ENCODE measurements at regions not wholly inside any gene's neighbourhood (a gene's known extent, or its start where the extent isn't known, plus 50 kb on each side); places are given as distances from the start of the nearest gene placed in this dataset.

DNA sequence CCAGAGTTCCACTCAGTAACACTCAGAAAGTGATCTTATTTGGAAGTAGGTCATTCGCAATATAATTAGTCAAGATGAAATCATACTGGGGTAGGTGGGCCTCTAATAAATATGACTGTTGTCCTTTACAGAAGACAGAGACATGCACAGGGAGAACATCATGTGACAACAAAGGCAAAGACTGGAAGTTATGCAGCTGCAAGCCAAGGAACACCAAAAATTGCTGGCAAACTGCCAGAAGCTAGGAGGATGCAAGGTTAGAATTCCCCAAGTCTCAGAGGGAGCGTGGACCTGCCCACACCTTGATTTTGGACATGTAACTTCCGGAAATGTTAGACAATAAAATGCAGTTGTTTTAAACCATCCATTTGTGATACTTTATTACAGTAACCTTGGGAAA, 471.5 kb upstream of the AGTR1 start:
- no peak for DNase-seq (ENCODE audit: low read depth)

DNA sequence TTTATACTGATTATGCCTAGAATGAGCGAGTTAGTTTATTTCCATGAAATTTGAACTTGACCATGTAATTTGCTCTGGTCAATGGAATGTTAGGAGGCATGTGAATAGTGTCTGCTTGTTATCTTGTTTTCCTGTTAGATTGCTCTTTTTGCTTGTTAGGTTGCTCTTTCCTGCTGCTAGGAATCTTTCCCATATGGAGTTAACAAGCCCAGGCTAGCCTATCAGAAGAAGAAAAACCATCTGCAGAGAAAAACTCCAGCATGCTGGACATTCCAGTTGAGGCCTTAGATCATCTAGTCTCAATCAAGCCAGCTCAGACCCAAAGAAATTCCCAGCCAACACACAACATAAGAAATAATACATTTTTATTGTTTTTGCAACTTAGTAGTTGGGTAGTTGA, 470.2 kb upstream of the AGTR1 start:
- no peak for DNase-seq (ENCODE audit: low read depth)

DNA sequence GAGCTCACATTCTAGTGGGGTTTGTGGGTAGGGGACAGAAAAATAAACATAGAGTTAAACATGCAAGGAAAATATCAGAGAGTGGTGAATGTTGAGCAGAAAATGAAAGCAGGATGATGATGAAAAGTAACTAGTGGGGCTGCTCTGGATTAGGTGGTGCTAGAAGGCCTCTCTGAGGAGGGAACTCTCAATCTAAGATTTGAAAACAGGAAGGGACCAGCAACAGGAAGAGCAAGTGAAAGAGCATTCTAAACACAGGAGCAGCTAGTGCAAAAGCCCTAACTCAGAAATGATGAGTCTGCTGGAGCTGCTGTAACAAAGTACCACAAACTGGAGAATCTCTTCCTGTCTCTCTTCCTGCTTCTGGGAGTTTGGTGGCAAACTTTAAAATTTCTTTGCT, 468.6 kb upstream of the AGTR1 start:
- DNase-seq (ENCODE audit: low read depth) = no peak

DNA sequence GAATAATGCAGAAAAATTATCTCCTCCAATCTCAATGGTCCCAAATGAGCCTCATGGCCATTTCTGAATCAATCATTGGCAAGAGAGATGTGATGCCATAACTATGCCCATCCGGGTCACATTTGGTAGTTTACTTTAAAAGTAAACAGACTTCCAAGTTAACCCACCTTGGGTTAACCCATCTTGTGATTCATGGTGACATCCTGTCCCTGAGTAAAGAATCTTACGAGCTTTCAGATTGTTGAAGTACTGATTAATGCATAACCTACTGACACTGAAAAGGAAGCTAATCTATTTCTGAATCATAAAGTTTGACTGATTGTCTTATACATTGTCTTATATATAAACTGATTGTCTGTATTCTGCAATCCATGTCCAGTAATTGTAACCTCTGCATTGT, 467.2 kb upstream of the AGTR1 start:
- peak; percentile 34 for DNase-seq (ENCODE audit: low read depth)

DNA sequence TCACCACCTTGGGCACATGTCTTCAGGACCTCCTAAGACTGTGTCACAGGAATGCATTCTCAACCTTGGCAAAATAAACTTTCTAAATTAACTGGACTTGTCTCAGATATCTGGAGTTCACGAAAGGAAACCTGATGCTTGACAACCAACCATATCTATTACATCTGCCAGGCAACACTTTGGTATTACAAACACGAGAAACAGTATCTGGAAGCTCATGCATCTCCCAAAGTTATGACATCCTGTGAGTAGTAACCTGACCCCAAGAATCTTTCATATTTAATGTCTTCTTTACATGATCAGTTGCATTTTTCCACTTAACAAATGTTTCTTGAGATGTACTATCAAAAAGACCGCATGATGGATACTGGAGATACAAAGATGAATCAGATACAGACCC, 465.3 kb upstream of the AGTR1 start:
- DNase-seq (ENCODE audit: low read depth) = no peak

DNA sequence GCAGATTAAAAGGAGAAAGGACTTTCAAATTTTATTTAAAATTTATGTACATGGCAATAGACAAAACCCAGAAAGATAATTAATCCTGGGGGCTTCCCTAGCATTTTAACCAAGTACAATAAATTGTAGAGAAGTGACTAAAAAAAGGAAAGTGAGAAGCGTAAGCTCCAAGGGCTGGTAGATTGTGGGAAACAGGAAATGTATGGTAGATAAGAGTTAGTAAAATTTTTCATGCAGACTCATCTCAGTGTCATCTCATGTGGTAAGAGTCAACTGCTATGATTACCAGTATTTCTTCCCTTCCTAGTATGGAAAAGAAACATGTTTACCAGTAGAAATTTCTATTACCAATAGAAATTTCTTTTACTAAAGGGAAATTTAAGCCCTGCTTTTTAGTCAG, 464.3 kb upstream of the AGTR1 start:
- peak; percentile 51 for DNase-seq (ENCODE audit: low read depth)

DNA sequence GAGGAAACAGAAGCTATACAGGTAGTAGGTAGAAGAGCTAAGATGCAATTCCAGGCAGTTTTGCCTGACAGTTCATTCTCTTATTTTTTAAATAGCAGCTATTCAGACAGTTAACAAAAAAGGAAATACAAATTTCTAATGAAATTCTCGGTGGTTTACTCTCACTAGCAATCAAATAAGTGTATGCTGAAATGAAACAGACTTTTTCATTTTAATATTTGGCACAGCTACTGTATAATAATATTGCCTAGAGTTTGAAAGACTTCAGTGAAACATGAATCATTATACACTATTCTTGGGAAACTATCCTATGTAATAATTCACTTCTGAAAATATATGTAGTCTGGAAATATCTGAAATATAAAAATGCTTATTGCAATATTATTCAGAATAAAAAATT, 463.2 kb upstream of the AGTR1 start:
- no peak for DNase-seq (ENCODE audit: low read depth)

DNA sequence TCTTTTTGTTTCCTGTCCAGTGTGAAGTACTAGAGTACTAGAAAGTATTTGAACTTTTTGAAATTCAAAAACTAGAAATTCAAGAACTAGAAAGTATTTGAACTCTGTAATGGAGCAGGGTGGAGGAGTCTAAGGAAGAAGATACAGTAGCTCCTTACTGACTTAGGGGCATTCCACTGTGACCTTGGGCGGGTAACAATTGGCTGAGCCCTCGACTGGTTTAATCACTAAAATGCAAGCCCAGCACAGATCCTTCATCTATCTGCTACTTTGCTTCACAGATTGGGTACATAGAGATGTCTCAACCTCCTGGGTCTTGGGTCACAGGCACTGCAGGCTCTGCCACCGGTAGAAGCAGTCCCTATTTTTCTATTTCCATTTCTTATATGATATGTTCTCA, 462.1 kb upstream of the AGTR1 start:
- DNase-seq (ENCODE audit: low read depth) = no peak

DNA sequence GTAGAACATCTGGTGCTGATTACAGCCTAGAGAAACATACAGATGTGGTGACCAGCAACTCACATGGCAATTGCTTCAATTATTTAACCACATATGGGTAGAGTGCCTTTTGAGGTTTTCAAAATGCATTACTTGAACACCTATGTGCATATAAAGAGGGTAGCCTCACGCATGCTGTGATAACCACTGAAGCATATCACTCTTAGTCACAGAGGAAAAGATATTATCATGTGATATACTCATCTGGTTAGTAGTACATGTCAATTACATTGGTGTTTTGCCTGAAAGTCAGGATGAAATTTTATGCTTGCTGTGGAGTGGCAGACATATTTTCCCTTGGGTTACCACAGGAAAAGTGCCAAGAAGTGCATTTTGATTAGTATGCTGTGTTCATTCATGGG, 459.3 kb upstream of the AGTR1 start:
- DNase-seq (ENCODE audit: low read depth) = peak; percentile 46

DNA sequence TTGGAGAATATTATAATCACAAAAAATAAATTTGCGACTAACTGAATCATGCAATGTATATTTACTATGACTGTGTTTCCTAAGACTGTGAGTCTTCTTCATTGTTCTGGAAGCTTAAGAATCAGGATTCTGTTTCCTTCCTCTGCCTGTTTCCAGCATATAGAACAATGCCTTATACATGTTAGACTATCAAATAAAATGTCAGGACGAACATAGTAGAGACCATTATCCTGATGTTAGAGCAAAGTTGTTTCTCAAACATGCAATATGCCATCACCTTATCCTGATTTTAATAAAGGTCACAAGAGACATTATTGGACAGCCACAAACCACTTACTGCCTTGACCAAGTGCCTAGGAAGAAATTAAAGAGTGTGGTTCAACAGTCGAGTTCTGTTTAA, 457.4 kb upstream of the AGTR1 start:
- no peak for DNase-seq (ENCODE audit: low read depth)

DNA sequence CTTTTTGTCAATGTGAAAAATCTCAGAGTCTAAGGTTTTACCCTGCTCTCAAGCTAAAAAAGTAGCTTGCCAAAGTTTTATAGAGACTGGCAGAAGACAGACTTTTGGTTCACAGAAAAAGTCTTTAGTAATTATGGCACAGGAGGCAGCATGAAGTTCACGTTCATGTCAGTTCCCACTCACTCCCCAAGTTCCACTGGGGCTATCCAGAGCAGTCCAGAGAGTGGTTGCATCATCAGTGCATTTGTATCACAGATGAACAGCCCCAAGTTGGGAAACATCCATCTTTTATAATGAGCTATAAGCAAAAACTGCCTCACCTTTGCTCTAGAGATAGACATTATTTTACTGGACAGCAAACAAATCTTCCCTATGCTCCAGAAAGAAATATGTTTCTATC, 454.1 kb upstream of the AGTR1 start:
- no peak for DNase-seq (ENCODE audit: low read depth)

DNA sequence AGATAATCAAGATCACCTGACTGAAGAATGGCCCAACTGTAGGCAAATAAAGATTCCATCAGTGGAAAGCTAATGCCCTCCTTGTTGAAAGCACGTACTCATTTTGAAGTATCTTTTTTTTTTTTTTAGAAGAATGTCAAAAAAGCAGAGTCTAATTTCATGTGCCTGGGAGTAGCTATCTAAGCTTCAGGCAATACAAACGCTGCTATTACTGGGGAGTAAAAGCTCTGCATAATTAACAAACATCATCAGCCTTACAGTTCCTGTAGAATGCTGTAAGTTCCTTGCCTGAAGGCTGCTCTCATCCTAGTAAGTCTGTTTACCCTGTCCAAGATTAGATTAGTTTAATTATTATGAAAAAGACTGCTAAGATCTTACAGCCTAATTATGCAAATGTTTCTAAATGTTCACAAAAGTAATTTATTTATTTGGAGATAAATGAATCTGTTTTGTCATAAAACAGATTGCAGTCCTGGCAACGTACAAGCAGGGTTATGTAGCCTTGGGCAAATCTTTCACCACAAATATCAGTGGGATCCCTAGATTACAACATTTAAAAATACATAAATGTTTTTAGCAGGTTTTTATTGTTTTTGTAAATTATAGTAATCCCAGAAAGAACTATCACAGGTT, 451.3 kb upstream of the AGTR1 start:
- DNase-seq (ENCODE audit: low read depth) = no peak

DNA sequence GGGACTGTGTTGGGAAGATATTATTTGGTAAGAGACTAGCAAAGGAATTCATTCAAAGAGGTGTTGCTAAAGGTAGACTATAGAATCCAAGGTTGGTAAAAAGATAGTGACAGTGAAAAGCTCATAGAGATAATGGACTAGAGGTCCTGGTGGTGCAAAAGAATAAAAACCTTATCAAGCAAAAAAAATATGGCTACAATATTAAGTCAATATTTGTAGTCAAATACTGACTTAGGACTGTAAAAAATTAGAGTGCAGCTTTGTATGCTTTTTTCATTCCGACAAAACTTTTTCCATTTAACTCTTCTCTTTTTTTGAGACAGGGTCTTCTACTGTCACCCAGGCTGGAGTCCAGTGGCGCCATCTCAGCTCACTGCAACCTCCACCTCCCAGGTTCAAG, 444.0 kb upstream of the AGTR1 start:
- DNase-seq (ENCODE audit: low read depth) = no peak

DNA sequence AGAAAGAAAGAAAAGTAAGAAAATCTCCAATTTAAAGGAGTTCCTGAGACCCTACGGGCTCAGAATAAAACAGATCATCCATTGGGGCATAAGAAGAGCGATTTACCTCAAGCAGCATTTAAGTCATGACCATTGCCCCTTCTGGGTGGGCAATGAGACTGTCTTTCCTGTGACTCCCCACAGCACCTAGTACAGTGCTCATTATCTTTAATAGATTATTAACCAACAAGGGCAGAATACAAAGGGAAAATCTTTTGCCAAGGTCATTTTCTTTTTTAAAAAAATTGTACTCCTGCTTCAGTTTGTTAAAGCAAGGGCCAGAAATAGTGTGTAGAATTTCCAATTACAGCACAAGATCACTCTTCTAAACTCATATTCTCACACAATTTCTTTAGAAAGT, 443.3 kb upstream of the AGTR1 start:
- no peak for DNase-seq (ENCODE audit: low read depth)

DNA sequence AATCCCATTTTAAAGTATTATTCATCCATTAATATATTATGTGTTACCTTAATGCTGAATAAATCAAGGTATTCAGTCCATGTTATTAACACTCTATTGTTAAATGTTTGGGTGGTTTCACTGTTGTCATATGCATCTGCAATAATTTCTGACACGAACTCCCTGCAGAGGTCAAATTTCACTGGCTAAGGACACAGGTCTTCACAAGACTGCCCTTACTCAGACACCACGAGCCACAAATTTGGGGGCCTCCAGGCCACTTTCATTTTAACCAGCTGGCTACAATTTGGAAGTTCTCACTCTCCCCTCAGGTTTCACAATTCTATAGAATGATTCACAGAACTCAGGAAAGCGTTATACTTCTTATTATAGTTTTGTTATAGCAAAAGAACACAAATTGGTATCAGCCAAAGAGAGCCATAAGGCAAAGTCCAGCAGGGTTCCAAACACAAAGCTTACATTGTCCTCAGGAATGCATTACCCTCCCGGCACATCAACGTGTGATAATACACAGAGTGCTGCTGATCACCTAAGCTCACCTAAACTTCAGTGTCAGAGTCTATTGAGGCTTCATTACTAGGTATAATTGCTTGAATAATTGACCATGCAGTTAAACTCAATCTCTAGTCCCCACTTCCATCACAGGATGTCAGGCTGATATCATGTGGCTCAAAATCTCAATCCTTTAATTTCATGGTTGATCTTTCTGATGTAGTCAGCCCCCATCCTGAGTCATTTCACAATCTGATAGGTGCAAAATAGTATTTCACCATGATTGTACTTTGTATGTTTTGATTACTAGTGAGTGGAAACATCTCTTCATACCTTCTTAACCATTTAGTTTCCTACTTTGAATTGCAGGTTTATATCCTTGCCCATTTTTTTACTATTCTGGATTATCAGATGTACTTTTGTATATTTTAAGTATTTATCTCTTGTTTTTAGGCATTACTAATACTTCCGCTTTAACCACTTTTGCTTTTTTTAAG, 441.4 kb upstream of the AGTR1 start:
- no peak for DNase-seq (ENCODE audit: low read depth)

DNA sequence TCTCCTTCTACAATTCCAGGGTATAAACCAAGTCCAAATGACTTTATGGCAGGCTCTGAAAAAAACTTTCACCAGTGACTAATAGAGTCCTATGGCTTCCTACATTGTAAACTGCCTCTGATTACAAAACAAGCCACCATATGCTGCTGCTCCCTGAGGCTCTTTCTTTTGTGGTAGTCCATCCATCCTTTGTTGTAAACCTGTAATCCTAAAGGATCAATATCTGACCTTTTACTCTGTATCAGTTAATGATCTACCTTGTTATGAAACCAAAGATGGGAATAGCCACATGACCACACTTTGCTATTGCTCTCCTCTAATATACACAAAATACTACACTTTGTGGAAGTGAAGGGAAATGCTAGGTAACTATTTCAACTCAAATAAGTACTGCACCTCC, 434.7 kb upstream of the AGTR1 start:
- no peak for DNase-seq (ENCODE audit: low read depth)

DNA sequence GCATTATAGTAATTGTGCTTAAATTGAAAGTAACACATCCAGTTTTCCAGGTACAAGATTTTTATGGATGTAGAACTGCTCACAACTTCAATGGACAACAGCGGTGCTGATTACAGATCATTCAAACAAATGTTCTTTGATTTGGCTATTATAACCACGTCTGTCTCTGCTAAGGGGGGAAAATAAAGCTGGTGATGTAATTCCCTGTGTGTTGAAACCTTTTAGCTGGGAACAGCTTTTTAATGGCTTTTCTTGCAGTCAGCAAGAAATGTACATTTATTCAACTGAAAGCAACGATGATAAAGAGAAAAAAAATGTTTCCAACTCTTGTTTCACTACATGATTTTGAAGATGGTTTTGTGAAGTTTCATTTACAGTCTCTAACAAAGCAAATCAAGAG, 431.9 kb upstream of the AGTR1 start:
- DNase-seq (ENCODE audit: low read depth) = no peak

DNA sequence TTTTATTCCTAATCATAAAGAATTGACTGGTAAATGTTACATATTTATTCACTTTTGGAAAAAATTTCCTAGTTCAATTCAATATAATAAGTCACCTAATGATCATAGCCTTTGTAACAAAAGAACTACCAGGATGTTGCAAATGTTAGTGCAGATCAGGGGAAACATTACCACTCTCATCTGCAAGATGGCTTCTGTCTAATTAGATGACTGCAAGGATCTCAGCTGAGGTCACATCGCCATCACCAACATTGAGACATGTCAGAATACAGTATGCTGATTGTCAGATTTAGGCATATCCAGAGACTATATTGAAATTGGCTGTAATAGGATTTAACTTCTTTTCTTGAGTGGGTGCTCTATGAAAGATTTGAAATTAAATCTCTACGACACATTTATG, 431.4 kb upstream of the AGTR1 start:
- DNase-seq (ENCODE audit: low read depth) = no peak

DNA sequence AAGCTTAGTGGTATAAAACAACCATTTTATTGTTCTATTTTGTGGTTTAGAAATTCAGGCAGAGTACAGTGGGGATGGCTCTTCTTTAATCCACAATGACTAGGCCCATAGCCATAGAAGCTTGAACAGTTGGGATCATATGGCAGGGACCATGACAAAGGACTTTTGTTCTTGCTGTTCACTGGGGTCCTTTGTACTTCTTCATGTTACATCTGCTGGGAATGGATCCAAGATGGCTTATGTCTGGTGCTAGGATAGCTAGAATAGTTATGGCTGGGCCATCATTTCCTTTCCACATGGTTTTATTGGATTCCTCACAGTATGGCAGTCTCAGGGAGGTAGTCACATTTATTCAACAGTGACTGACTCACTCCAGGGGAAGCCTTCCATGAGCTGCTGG, 427.9 kb upstream of the AGTR1 start:
- peak; percentile 2 for DNase-seq (ENCODE audit: low read depth)

DNA sequence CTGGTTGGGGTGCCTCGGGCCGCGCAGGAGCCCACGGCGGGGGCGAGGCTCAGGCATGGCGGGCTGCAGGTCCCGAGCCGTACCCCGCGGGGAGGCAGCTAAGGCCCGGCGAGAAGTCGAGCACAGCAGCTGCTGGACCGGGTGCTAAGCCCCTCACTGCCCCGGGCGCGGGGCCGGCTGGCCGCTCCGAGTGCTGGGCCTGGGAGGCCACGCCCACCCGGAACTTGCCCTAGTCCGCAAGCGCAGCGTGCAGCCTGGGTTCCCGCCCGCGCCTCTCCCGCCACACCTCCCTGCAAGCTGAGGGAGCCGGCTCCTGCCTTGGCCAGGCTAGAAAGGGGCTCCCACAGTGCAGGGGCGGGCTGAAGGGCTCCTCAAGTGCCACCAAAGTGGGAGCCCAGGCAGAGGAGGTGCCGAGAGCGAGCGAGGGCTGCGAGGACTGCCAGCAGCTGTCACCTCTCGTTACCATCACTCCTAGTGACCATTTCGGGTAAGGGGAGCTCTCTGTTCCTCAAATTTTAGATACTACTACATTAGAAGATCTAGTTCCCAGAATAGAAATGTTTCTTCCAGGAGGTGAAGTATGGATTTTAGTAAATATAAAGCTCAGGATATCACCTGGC, 417.0 kb upstream of the AGTR1 start:
- no peak for DNase-seq (ENCODE audit: low read depth)

DNA sequence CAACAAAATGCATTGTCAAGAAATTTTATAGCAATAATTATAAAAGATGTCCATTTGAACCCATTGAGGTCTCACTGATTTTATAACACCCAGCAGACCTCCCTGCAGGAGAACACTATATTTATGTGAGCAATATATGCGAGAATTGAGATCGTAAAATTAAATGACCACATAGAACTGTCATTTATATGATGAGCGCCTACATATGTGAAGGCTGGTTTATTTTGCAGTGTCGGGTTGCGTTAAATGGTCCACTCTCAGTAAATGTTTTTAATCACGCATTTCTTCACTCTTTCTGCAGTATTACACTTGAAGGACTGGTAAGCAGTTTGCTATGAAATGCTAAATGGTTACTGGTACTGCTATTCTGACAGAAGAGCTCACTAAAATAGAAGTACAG, 408.5 kb upstream of the AGTR1 start:
- no peak for DNase-seq (ENCODE audit: low read depth)

DNA sequence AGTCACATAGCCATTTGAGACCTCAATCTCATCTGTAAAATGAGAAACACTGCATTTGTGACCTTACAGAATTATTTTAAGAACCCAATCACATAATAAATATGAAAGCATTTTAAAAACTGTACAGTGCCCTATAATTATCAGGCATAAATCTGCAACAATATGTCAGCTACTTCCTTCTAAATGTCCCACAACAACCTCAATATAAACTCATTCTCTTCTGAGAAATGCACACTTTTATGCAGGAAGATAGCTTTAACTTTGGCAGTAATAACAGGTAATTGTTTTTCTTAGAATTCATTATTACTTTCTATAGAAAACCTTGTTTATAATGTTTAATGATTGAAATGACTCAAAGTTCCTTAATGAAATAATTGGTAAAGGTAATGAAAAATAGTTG, 400.7 kb upstream of the AGTR1 start:
- DNase-seq (ENCODE audit: low read depth) = no peak

DNA sequence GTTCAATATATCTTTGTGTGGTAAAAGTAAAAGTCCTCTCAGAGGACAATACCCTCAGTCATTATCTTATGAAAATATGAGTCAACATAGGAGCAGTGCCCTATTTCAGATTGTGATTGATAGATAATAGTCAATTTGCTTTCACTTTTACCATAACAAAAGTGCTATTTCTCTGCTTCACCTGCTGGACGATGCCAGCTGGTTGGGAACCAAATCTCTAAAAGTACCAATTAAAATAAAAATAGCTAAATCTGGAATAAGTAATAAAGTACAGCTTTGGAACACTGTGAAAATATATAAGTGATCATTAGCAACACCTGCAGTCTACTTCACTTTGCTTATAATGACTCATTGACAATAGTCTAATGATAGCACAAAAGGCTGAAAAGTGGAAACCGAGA, 390.3 kb upstream of the AGTR1 start:
- DNase-seq (ENCODE audit: low read depth) = no peak

All from HS-5 (cell line).